ENCODE measurements at regions not wholly inside any gene's neighbourhood (a gene's known extent, or its start where the extent isn't known, plus 50 kb on each side); places are given as distances from the start of the nearest gene placed in this dataset.
A peak's percentile ranks its signal among the peaks of the same experiment; 100 is the strongest.

GRCh38 chr5:54841481-54841880 lies 143.9 kb downstream of the ESM1 start:
- no peak for DNase-seq (ENCODE audit: low read depth)
- H3K4me3 ChIP-seq (ENCODE audit: low read depth, low read length), result no peak overlapping the region
- no peak for TF ChIP-seq CTCF (conservative IDR thresholded peaks at IDR 0.05; ENCODE audit: low read depth, low read length)

GRCh38 chr5:54838843-54839242 lies 146.6 kb downstream of the ESM1 start:
- no peak for DNase-seq (ENCODE audit: low read depth)
- TF ChIP-seq CTCF (conservative IDR thresholded peaks at IDR 0.05; ENCODE audit: low read depth, low read length), result no peak
- H3K4me3 ChIP-seq (ENCODE audit: low read depth, low read length), result no peak overlapping the region

GRCh38 chr5:54837981-54838380 lies 147.4 kb downstream of the ESM1 start:
- no peak for DNase-seq (ENCODE audit: low read depth)
- H3K4me3 ChIP-seq (ENCODE audit: low read depth, low read length), result no peak overlapping the region
- no peak for TF ChIP-seq CTCF (conservative IDR thresholded peaks at IDR 0.05; ENCODE audit: low read depth, low read length)

- DNase-seq (ENCODE audit: low read depth), result peak; percentile 67
- H3K4me3 ChIP-seq (ENCODE audit: low read depth, low read length), result no peak overlapping the region
- no peak for TF ChIP-seq CTCF (conservative IDR thresholded peaks at IDR 0.05; ENCODE audit: low read depth, low read length)
Observed at GRCh38 chr5:54837093-54837492, 148.3 kb downstream of the ESM1 start.

GRCh38 chr5:54835647-54836046 lies 149.7 kb downstream of the ESM1 start:
- no peak overlapping the region for H3K4me3 ChIP-seq (ENCODE audit: low read depth, low read length)
- TF ChIP-seq CTCF (conservative IDR thresholded peaks at IDR 0.05; ENCODE audit: low read depth, low read length), result no peak
- peak; percentile 85 for DNase-seq (ENCODE audit: low read depth)

- no peak for TF ChIP-seq CTCF (conservative IDR thresholded peaks at IDR 0.05; ENCODE audit: low read depth, low read length)
- DNase-seq (ENCODE audit: low read depth), result no peak
- no peak overlapping the region for H3K4me3 ChIP-seq (ENCODE audit: low read depth, low read length)
Observed at GRCh38 chr5:54834121-54834842, 151.1 kb downstream of the ESM1 start.

- no peak for TF ChIP-seq CTCF (conservative IDR thresholded peaks at IDR 0.05; ENCODE audit: low read depth, low read length)
- H3K4me3 ChIP-seq (ENCODE audit: low read depth, low read length), result no peak overlapping the region
- no peak for DNase-seq (ENCODE audit: low read depth)
Observed at GRCh38 chr5:54833590-54833989, 151.8 kb downstream of the ESM1 start.

Measured in choroid plexus epithelial cell (primary cell).